HG02943 (cell line): ENCODE measurements at regions not wholly inside any gene's neighbourhood (a gene's known extent, or its start where the extent isn't known, plus 50 kb on each side); places are given as distances from the start of the nearest gene placed in this dataset.
A peak's percentile ranks its signal among the peaks of the same experiment; 100 is the strongest.

Experiments used
- ATAC-seq: cut with Tn5 transposase; IDR thresholded peaks from one replicate; pipeline ENCODE4 v1.9.1; 2021; ENCODE audit warnings: mild to moderate bottlenecking, low read depth, moderate library complexity; ENCODE audit not compliant: unreplicated experiment

GRCh38 chr4:144451766-144452450 lies 194.0 kb upstream of the HHIP start:
- no peak for ATAC-seq

- ATAC-seq, result no peak
These were observed 189.8 kb upstream of the HHIP start for GRCh38 chr4:144456196-144456595.

GRCh38 chr4:144461906-144462305 lies 184.1 kb upstream of the HHIP start:
- no peak for ATAC-seq

GRCh38 chr4:144463236-144463635 lies 182.7 kb upstream of the HHIP start:
- ATAC-seq, result no peak

- ATAC-seq, result no peak
These were observed 182.1 kb upstream of the HHIP start for GRCh38 chr4:144463896-144464295.

- ATAC-seq, result no peak
These were observed 180.4 kb upstream of the HHIP start for GRCh38 chr4:144465546-144465945.

GRCh38 chr4:144480068-144480467 lies 165.9 kb upstream of the HHIP start:
- ATAC-seq, result no peak

- ATAC-seq, result no peak
These were observed 156.1 kb upstream of the HHIP start for GRCh38 chr4:144489831-144490230.

- ATAC-seq, result no peak
These were observed 151.7 kb upstream of the HHIP start for GRCh38 chr4:144494280-144494679.

- ATAC-seq, result no peak
These were observed 150.0 kb upstream of the HHIP start for GRCh38 chr4:144495944-144496343.

- no peak for ATAC-seq
These were observed 146.2 kb upstream of the HHIP start for GRCh38 chr4:144499777-144500176.

- ATAC-seq, result no peak
These were observed 144.7 kb upstream of the HHIP start for GRCh38 chr4:144501231-144501780.

- no peak for ATAC-seq
These were observed 141.1 kb upstream of the HHIP start for GRCh38 chr4:144504883-144505282.

GRCh38 chr4:144507311-144508101 lies 138.4 kb upstream of the HHIP start:
- no peak for ATAC-seq

GRCh38 chr4:144509088-144510015 lies 136.6 kb upstream of the HHIP start:
- ATAC-seq, result no peak

- ATAC-seq, result no peak
These were observed 131.2 kb upstream of the HHIP start for GRCh38 chr4:144514736-144515135.

GRCh38 chr4:144518181-144518895 lies 127.6 kb upstream of the HHIP start:
- ATAC-seq, result no peak

GRCh38 chr4:144531841-144532240 lies 114.1 kb upstream of the HHIP start:
- no peak for ATAC-seq

GRCh38 chr4:144547678-144548298 lies 98.2 kb upstream of the HHIP start:
- peak; percentile 99 for ATAC-seq

GRCh38 chr4:144556636-144557035 lies 89.3 kb upstream of the HHIP start:
- ATAC-seq, result no peak
